GM23248 (cell line): ENCODE measurements at regions not wholly inside any gene's neighbourhood (a gene's known extent, or its start where the extent isn't known, plus 50 kb on each side); places are given as distances from the start of the nearest gene placed in this dataset.
"Not testable (repeated sequence)": the region's sequence is repeated elsewhere in the genome, so short reads cannot be mapped to it uniquely, and the experiment has no call there.

Experiments used
- DNase-seq: peaks from one replicate; pipeline ENCODE4 v3.0.0-alpha.2; 2015
- H2AFZ ChIP-seq: fragments of 200-600 bp; sonication (generic); 2 replicates; pipeline ENCODE4 v1.6.1; 2016; ENCODE audit warnings: antibody characterized with exemption
- H3F3A ChIP-seq: fragments of 200-600 bp; sonication (generic); 2 replicates; pipeline ENCODE4 v1.6.1; 2016; ENCODE audit warnings: mild to moderate bottlenecking, antibody characterized with exemption, mixed run types; ENCODE audit not compliant: insufficient read depth
- H3K27ac ChIP-seq: fragments of 200-600 bp; sonication (generic); 2 replicates; pipeline ENCODE4 v1.5.1; 2016; ENCODE audit warnings: mild to moderate bottlenecking
- H3K27me3 ChIP-seq: fragments of 200-600 bp; sonication (generic); replicated peaks from 2 replicates; pipeline ENCODE4 v1.6.1; 2016; ENCODE audit warnings: mild to moderate bottlenecking; ENCODE audit not compliant: insufficient read depth
- H3K36me3 ChIP-seq: fragments of 200-600 bp; sonication (generic); 2 replicates; pipeline ENCODE4 v1.6.1; 2016; ENCODE audit warnings: low read depth, mild to moderate bottlenecking
- H3K4me1 ChIP-seq: fragments of 200-600 bp; sonication (generic); 2 replicates; pipeline ENCODE4 v1.6.1; 2016; ENCODE audit warnings: mild to moderate bottlenecking; ENCODE audit not compliant: insufficient read depth
- H3K4me2 ChIP-seq: fragments of 200-600 bp; sonication (generic); one replicate; pipeline ENCODE4 v1.6.1; 2016; ENCODE audit warnings: mild to moderate bottlenecking; ENCODE audit not compliant: unreplicated experiment
- H3K4me3 ChIP-seq: fragments of 200-600 bp; sonication (generic); 2 replicates; pipeline ENCODE4 v1.5.1; 2016; ENCODE audit warnings: mild to moderate bottlenecking
- H3K79me2 ChIP-seq: fragments of 200-600 bp; sonication (generic); 2 replicates; pipeline ENCODE4 v1.6.1; 2016; ENCODE audit warnings: mild to moderate bottlenecking; ENCODE audit not compliant: insufficient read depth
- H3K9ac ChIP-seq: fragments of 200-600 bp; sonication (generic); 2 replicates; pipeline ENCODE4 v1.6.1; 2016; ENCODE audit warnings: mild to moderate bottlenecking
- H3K9me2 ChIP-seq: fragments of 200-600 bp; sonication (generic); 2 replicates; pipeline ENCODE4 v1.6.1; 2016; ENCODE audit warnings: mixed run types, mild to moderate bottlenecking, moderate library complexity; ENCODE audit not compliant: insufficient read depth
- H3K9me3 ChIP-seq: fragments of 200-600 bp; sonication (generic); one replicate; pipeline ENCODE4 v1.6.1; 2017; ENCODE audit warnings: low read depth
- H4K20me1 ChIP-seq: fragments of 200-600 bp; sonication (generic); 2 replicates; pipeline ENCODE4 v1.6.0; 2016; ENCODE audit not compliant: insufficient read depth
- EZH2 ChIP-seq: fragments of 200-600 bp; sonication (generic); IDR thresholded peaks from 2 replicates; pipeline ENCODE4 v1.6.1; 2018; ENCODE audit warnings: antibody characterized with exemption, mild to moderate bottlenecking; ENCODE audit not compliant: insufficient read depth, poor library complexity, severe bottlenecking
- EZH2phosphoT487 ChIP-seq: fragments of 200-600 bp; sonication (generic); IDR thresholded peaks from 2 replicates; pipeline ENCODE4 v1.6.1; 2018; ENCODE audit warnings: antibody characterized with exemption, moderate library complexity, mild to moderate bottlenecking, low read depth; ENCODE audit not compliant: insufficient read depth
- WGBS, 2 experiments: methylation state at CpG; one replicate each; pipeline ENCODE4 v1.1.6; 2015 to 2017; ENCODE audit warnings: low lambda C conversion rate in 2 of 2, low coverage in 1 of 2; ENCODE audit errors: missing lambda C conversion rate in 2 of 2; 5-methylcytosine and 5-hydroxymethylcytosine counted together
- in situ Hi-C: fragments of 300-500 bp; cut with MboI; formaldehyde crosslinking; loops from 2 replicates; pipeline ENCODE4 v1.15.0; 2020

- Histone ChIP-seq H3K36me3 (no peaks in the 10 kb centered on the region), H4K20me1 (no peaks in the 10 kb centered on the region), H3K79me2 (no peaks in the 10 kb centered on the region), H3K4me1 (no peaks in the 10 kb centered on the region), H3K27me3 (no peaks in the 10 kb centered on the region), H3K9me3 (no peaks in the 10 kb centered on the region), H3F3A (no peaks in the 10 kb centered on the region), H3K4me2 (no peak overlapping the region), H3K27ac (no peak overlapping the region), H2AFZ (no peak overlapping the region), H3K4me3 (no peak overlapping the region), H3K9me2 (no peaks in the 10 kb centered on the region), H3K9ac (no peak overlapping the region)
- in situ Hi-C loops: no loop called here
- TF ChIP-seq EZH2phosphoT487 (no peak), EZH2 (no peak)
- DNase-seq: no peak
- 28 to 33% methylated on average over 8 of the region's 8 CpGs for WGBS, 2 experiments
Observed at GRCh38 chr12:131430158-131430742, 280.6 kb upstream of the SFSWAP start.

- in situ Hi-C loops, DNase-seq, H4K20me1 ChIP-seq, H3K9me3 ChIP-seq, H3K9me2 ChIP-seq, H3K4me2 ChIP-seq, H3K79me2 ChIP-seq, H3K4me1 ChIP-seq, H3F3A ChIP-seq, H3K27me3 ChIP-seq, H3K27ac ChIP-seq, H3K9ac ChIP-seq, H3K4me3 ChIP-seq, H2AFZ ChIP-seq, H3K36me3 ChIP-seq: not testable (repeated sequence)
- 58 to 62% methylated on average over 15 to 16 of the region's 17 CpGs for WGBS, 2 experiments
Observed at GRCh38 chr12:131431126-131431655, 279.7 kb upstream of the SFSWAP start.

- no peak for TF ChIP-seq EZH2
- TF ChIP-seq EZH2phosphoT487: no peak
- no peak overlapping the region for H3K9ac ChIP-seq
- H4K20me1 ChIP-seq: no peaks in the 10 kb centered on the region
- H3K4me1 ChIP-seq: no peaks in the 10 kb centered on the region
- no peaks in the 10 kb centered on the region for H3K79me2 ChIP-seq
- WGBS, 2 experiments: 74% methylated on average over 5 to 15 of the region's 29 CpGs
- no peak overlapping the region for H3K27ac ChIP-seq
- no peaks in the 10 kb centered on the region for H3F3A ChIP-seq
- no peak for DNase-seq
- in situ Hi-C loops: no loop called here
- H3K36me3 ChIP-seq: no peaks in the 10 kb centered on the region
- no peaks in the 10 kb centered on the region for H3K27me3 ChIP-seq
- H3K4me2 ChIP-seq: no peak overlapping the region
- H3K4me3 ChIP-seq: no peak overlapping the region
- H3K9me3 ChIP-seq: no peaks in the 10 kb centered on the region
- no peak overlapping the region for H2AFZ ChIP-seq
- no peaks in the 10 kb centered on the region for H3K9me2 ChIP-seq
Observed at GRCh38 chr12:131432532-131433260, 278.2 kb upstream of the SFSWAP start.

DNA sequence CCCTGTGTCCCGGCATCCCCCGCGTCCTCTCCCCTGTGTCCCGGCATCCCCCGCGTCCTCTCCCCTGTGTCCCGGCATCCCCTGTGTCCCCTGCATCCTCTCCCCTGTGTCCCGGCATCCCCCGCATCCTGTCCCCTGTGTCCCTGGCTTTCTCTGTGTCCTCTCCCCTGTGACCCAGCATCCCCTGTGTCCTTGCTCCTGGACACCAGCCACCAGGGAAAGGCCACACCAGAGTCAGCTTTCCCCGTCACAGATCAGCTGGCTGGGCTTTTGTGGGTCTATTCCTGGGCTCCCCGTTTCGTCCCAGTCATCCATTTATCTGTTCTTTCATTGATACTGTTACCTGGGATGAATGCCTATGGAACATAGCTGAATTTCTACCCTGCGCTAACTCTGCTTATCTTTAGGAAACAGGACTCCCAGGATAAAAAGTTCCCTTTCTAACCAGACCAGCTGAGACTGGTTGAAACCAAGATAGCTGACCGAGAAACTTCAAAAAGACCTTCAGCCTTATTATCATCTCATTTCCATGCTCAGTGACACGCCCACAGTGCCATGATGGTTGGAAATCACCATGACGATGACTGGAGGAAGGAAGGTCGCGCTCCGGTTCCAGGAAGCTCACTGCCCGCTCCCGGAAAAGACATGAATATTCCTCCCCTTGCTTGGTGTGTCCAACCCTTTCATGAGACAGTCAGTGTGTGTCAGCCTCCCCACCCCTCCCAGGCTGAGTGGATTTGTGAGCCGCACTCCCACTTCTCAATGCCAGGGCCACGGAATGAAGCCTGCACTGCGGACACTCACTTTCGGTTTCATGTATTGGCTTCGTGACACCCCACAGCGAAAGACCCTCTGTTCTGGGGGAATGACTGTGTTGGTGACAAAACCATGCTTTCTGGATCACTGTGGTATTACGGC, 276.4 kb upstream of the SFSWAP start:
- Histone ChIP-seq H3K4me2 (no peak overlapping the region), H3K36me3 (no peaks in the 10 kb centered on the region), H3K79me2 (no peaks in the 10 kb centered on the region), H3F3A (no peaks in the 10 kb centered on the region), H3K9me3 (no peaks in the 10 kb centered on the region), H3K4me3 (no peak overlapping the region), H3K9me2 (no peaks in the 10 kb centered on the region), H3K9ac (no peak overlapping the region), H3K27me3 (no peaks in the 10 kb centered on the region), H3K27ac (no peak overlapping the region), H3K4me1 (no peaks in the 10 kb centered on the region), H4K20me1 (no peaks in the 10 kb centered on the region), H2AFZ (no peak overlapping the region)
- WGBS, 2 experiments: 38 to 47% methylated on average over 20 to 24 of the region's 28 CpGs
- no peak for DNase-seq
- in situ Hi-C loops: no loop called here
- no peak for TF ChIP-seq EZH2phosphoT487
- no peak for TF ChIP-seq EZH2
